SK-N-MC (cell line): ENCODE measurements at regions not wholly inside any gene's neighbourhood (a gene's known extent, or its start where the extent isn't known, plus 50 kb on each side); places are given as distances from the start of the nearest gene placed in this dataset.
"Not testable (repeated sequence)": the region's sequence is repeated elsewhere in the genome, so short reads cannot be mapped to it uniquely, and the experiment has no call there.

Source experiments
- DNase-seq: peaks from one replicate; pipeline ENCODE4 v3.0.0-alpha.2; 2011; ENCODE audit warnings: low read depth, low spot score
- H3K27ac ChIP-seq: fragments of 200-600 bp; sonication (generic); 2 replicates; pipeline ENCODE4 v1.5.1; 2016; ENCODE audit warnings: mixed run types
- H3K36me3 ChIP-seq: fragments of 200-600 bp; sonication (generic); 2 replicates; pipeline ENCODE4 v1.6.1; 2017; ENCODE audit warnings: antibody characterized with exemption, low read length, mixed read lengths; ENCODE audit not compliant: insufficient read depth
- H3K4me3 ChIP-seq: fragments of 200-600 bp; sonication (generic); 2 replicates; pipeline ENCODE4 v1.5.1; 2016
- H3K9ac ChIP-seq: fragments of 200-600 bp; sonication (generic); 2 replicates; pipeline ENCODE4 v1.8.0; 2017; ENCODE audit warnings: mixed run types, mixed read lengths; ENCODE audit not compliant: insufficient read length
- H3K9me3 ChIP-seq: fragments of 200-600 bp; sonication (generic); 2 replicates; pipeline ENCODE4 v1.6.1; 2017; ENCODE audit warnings: low read depth, mild to moderate bottlenecking, antibody characterized with exemption, low read length, moderate library complexity, mixed read lengths
- EZH2 ChIP-seq: fragments of 200-600 bp; sonication (generic); IDR thresholded peaks from one replicate; pipeline ENCODE4 v1.6.1; 2017; ENCODE audit warnings: antibody characterized with exemption
- FOXP2 ChIP-seq: optimal IDR thresholded peaks from 2 replicates; pipeline ENCODE3; 2011; ENCODE audit warnings: mild to moderate bottlenecking, moderate library complexity; ENCODE audit not compliant: insufficient read depth; ENCODE audit errors: extremely low read length, control extremely low read depth
- POLR2AphosphoS5 ChIP-seq: IDR thresholded peaks from 2 replicates; pipeline ENCODE4 v1.6.1; 2012; ENCODE audit warnings: mild to moderate bottlenecking, low read depth, low read length, borderline replicate concordance

- TF ChIP-seq EZH2 (no peak), POLR2AphosphoS5 (no peak), FOXP2 (no peak)
- Histone ChIP-seq H3K36me3 (no peaks in the 10 kb centered on the region), H3K27ac (no peak overlapping the region), H3K9me3 (no peaks in the 10 kb centered on the region), H3K4me3 (no peak overlapping the region), H3K9ac (no peak overlapping the region)
- no peak for DNase-seq
Measured at GRCh38 chr6:44022671-44023352, 104.4 kb downstream of the MRPL14 start.

- no peak overlapping the region for H3K9ac ChIP-seq
- no peaks in the 10 kb centered on the region for H3K9me3 ChIP-seq
- H3K4me3 ChIP-seq: no peak overlapping the region
- no peak for DNase-seq
- no peak overlapping the region for H3K27ac ChIP-seq
- TF ChIP-seq FOXP2 (no peak), POLR2AphosphoS5 (no peak), EZH2 (no peak)
- H3K36me3 ChIP-seq: no peaks in the 10 kb centered on the region
Measured at GRCh38 chr6:44022296-44022661, 105.0 kb downstream of the MRPL14 start.

GRCh38 chr6:44021589-44022295 lies 105.5 kb downstream of the MRPL14 start:
- H3K9ac ChIP-seq: no peak overlapping the region
- no peak overlapping the region for H3K4me3 ChIP-seq
- H3K36me3 ChIP-seq: no peaks in the 10 kb centered on the region
- no peaks in the 10 kb centered on the region for H3K9me3 ChIP-seq
- no peak for DNase-seq
- TF ChIP-seq POLR2AphosphoS5: no peak
- TF ChIP-seq FOXP2: no peak
- TF ChIP-seq EZH2: no peak
- no peak overlapping the region for H3K27ac ChIP-seq

GRCh38 chr6:44020664-44021425 lies 106.4 kb downstream of the MRPL14 start:
- H3K9ac ChIP-seq: no peak overlapping the region
- H3K4me3 ChIP-seq: no peak overlapping the region
- DNase-seq: no peak
- no peaks in the 10 kb centered on the region for H3K36me3 ChIP-seq
- no peaks in the 10 kb centered on the region for H3K9me3 ChIP-seq
- TF ChIP-seq POLR2AphosphoS5 (no peak), FOXP2 (no peak), EZH2 (no peak)
- H3K27ac ChIP-seq: no peak overlapping the region

GRCh38 chr6:44020148-44020547 lies 107.1 kb downstream of the MRPL14 start:
- Histone ChIP-seq H3K27ac (no peak overlapping the region), H3K9me3 (no peaks in the 10 kb centered on the region), H3K4me3 (no peak overlapping the region), H3K36me3 (no peaks in the 10 kb centered on the region), H3K9ac (no peak overlapping the region)
- DNase-seq: no peak
- TF ChIP-seq POLR2AphosphoS5 (no peak), EZH2 (no peak), FOXP2 (no peak)

GRCh38 chr6:44017307-44017706 lies 109.9 kb downstream of the MRPL14 start:
- not testable (repeated sequence) for H3K9me3 ChIP-seq, H3K27ac ChIP-seq, H3K4me3 ChIP-seq, H3K9ac ChIP-seq, DNase-seq, H3K36me3 ChIP-seq

GRCh38 chr6:44016131-44016870 lies 111.0 kb downstream of the MRPL14 start:
- no peaks in the 10 kb centered on the region for H3K9me3 ChIP-seq
- TF ChIP-seq FOXP2: no peak
- no peak for TF ChIP-seq EZH2
- TF ChIP-seq POLR2AphosphoS5: no peak
- no peak overlapping the region for H3K9ac ChIP-seq
- H3K4me3 ChIP-seq: no peak overlapping the region
- H3K27ac ChIP-seq: 0 out of 2 replicates have a peak overlapping the region, but pooled peaks have one; percentile 38
- DNase-seq: no peak
- no peaks in the 10 kb centered on the region for H3K36me3 ChIP-seq

GRCh38 chr6:44012078-44012493 lies 115.2 kb downstream of the MRPL14 start:
- Histone ChIP-seq H3K9ac (no peak overlapping the region), H3K4me3 (no peak overlapping the region), H3K27ac (no peak overlapping the region), H3K36me3 (no peaks in the 10 kb centered on the region), H3K9me3 (no peaks in the 10 kb centered on the region)
- no peak for DNase-seq
- TF ChIP-seq POLR2AphosphoS5 (no peak), EZH2 (no peak), FOXP2 (no peak)
